Liver (tissue), 3 donors: ENCODE measurements at regions not wholly inside any gene's neighbourhood (a gene's known extent, or its start where the extent isn't known, plus 50 kb on each side); places are given as distances from the start of the nearest gene placed in this dataset.

Experiments used
- ATF3 ChIP-seq: IDR thresholded peaks from 2 replicates; pipeline ENCODE4 v1.6.1; 2016; ENCODE audit warnings: antibody characterized with exemption
- CTCF ChIP-seq: fragments of 150-350 bp; IDR thresholded peaks from 2 replicates; pipeline ENCODE4 v1.5.1; 2017; ENCODE audit warnings: improper control_type of control experiment, low read depth, low read length; ENCODE audit not compliant: missing input control
- EGR1 ChIP-seq, 2 donors: IDR thresholded peaks; 2 replicates each; pipeline ENCODE4 v1.6.1; 2016 to 2018; ENCODE audit warnings: antibody characterized with exemption in 2 of 2, low read depth in 2 of 2
- JUND ChIP-seq, 2 donors: IDR thresholded peaks; 2 replicates each; pipeline ENCODE4 v1.6.1; 2016; ENCODE audit warnings: antibody characterized with exemption in 2 of 2
- RAD21 ChIP-seq, 2 donors: IDR thresholded peaks; 2 replicates each; pipeline ENCODE4 v1.6.1; 2016; ENCODE audit warnings: antibody characterized with exemption in 2 of 2, mild to moderate bottlenecking in 2 of 2
- REST ChIP-seq: IDR thresholded peaks from 2 replicates; pipeline ENCODE4 v1.6.1; 2016; ENCODE audit warnings: antibody characterized with exemption, mild to moderate bottlenecking
- SP1 ChIP-seq: IDR thresholded peaks from 2 replicates; pipeline ENCODE4 v1.6.1; 2018; ENCODE audit warnings: antibody characterized with exemption, mild to moderate bottlenecking
- TAF1 ChIP-seq: conservative IDR thresholded peaks from 2 replicates; pipeline ENCODE4 v1.6.1; 2016; ENCODE audit warnings: antibody characterized with exemption, mild to moderate bottlenecking
- ZBTB33 ChIP-seq: IDR thresholded peaks from 2 replicates; pipeline ENCODE4 v1.6.1; 2016; ENCODE audit warnings: antibody characterized with exemption
- donor health status: healthy.
- donor health status: healthy.

- TF ChIP-seq CTCF: no peak
- no peak for TF ChIP-seq TAF1
- TF ChIP-seq EGR1 (IDR thresholded peaks at IDR 0.05; ENCODE audit: low read depth in 2 of 2): no peak
- TF ChIP-seq RAD21 (IDR thresholded peaks at IDR 0.05): no peak
- no peak for TF ChIP-seq SP1
- TF ChIP-seq JUND (IDR thresholded peaks at IDR 0.05): no peak
- no peak for TF ChIP-seq ATF3
- TF ChIP-seq ZBTB33: no peak
- no peak for TF ChIP-seq REST
These were observed 478.7 kb upstream of the ADAMTS9 start for GRCh38 chr3:65166531-65166930.
